ENCODE measurements at regions not wholly inside any gene's neighbourhood (a gene's known extent, or its start where the extent isn't known, plus 50 kb on each side); places are given as distances from the start of the nearest gene placed in this dataset.

DNA sequence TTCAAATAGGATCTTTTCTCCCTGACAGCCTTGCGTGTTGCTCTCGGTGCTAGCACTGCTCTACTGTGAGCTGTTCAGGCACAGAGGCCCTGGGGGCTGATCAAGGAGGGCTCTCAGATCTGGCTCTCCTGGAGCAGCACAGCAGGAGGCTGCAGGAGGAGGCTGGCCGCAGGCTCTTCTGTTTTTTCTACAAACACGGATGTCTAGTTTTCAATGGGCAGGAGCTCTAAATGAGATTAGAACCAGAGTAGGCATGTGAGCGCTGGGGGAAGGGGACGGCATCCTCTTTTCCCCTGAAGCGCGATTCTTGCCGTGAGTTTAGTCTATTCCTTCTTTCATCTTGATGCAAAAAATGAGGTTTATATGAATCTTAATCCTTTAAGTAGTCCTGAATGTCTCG lies 61.7 kb upstream of the IRX4 start:
- Histone ChIP-seq H3K4me3 (ENCODE audit: low read length) (no peak overlapping the region), H3K79me2 (ENCODE audit: control insufficient read depth, low read length) (no peaks in the 10 kb centered on the region), H3K4me1 (ENCODE audit: control insufficient read depth, low read length) (no peaks in the 10 kb centered on the region), H3K9me2 (replicated peaks; ENCODE audit: control insufficient read depth, low read length) (no peaks in the 10 kb centered on the region), H3K36me3 (ENCODE audit: control insufficient read depth, low read length) (no peaks in the 10 kb centered on the region), H4K20me1 (ENCODE audit: control insufficient read depth, insufficient read depth, low read depth, low read length) (no peaks in the 10 kb centered on the region), H3K27ac (ENCODE audit: low read depth, low read length) (no peak overlapping the region), H3K9me3 (ENCODE audit: control insufficient read depth, insufficient read depth, low read length) (no peaks in the 10 kb centered on the region; the same call in 1 of the 2 replicates), H3K27me3 (ENCODE audit: control insufficient read depth, low read length) (no peaks in the 10 kb centered on the region), H3F3A (ENCODE audit: control insufficient read depth, insufficient read depth) (no peaks in the 10 kb centered on the region), H3K4me2 (ENCODE audit: low read length) (no peak overlapping the region)
- no peak for TF ChIP-seq EZH2phosphoT487 (IDR thresholded peaks at IDR 0.05; ENCODE audit: borderline replicate concordance, low read length)
- TF ChIP-seq, protein P1, sequence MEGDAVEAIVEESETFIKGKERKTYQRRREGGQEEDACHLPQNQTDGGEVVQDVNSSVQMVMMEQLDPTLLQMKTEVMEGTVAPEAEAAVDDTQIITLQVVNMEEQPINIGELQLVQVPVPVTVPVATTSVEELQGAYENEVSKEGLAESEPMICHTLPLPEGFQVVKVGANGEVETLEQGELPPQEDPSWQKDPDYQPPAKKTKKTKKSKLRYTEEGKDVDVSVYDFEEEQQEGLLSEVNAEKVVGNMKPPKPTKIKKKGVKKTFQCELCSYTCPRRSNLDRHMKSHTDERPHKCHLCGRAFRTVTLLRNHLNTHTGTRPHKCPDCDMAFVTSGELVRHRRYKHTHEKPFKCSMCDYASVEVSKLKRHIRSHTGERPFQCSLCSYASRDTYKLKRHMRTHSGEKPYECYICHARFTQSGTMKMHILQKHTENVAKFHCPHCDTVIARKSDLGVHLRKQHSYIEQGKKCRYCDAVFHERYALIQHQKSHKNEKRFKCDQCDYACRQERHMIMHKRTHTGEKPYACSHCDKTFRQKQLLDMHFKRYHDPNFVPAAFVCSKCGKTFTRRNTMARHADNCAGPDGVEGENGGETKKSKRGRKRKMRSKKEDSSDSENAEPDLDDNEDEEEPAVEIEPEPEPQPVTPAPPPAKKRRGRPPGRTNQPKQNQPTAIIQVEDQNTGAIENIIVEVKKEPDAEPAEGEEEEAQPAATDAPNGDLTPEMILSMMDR (IDR thresholded peaks at IDR 0.05; ENCODE audit: low read depth, low read length, poor library complexity, severe bottlenecking): no peak

DNA sequence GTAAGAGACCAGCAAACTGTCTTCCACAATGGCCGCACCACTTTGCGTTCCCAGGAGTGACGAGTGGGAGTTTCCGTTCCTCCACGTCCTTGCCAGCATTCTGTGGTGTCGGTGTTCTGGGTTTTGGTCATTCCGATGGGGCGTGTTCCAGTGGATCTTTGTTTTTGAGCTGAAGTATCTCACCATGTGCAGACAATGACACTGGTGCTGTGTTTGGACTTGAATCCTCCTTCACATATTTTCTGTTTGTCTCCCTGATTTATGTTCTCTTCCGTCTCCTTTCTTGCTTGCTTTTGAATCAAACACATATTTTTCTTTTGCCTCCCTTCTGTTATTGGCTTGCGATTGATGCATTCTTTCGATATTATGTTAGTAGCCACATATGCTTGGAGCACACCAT lies 60.8 kb upstream of the IRX4 start:
- no peak overlapping the region for H3K4me2 ChIP-seq (ENCODE audit: low read length)
- no peaks in the 10 kb centered on the region for H3K36me3 ChIP-seq (ENCODE audit: control insufficient read depth, low read length)
- no peak overlapping the region for H3K4me3 ChIP-seq (ENCODE audit: low read length)
- no peaks in the 10 kb centered on the region for H3K79me2 ChIP-seq (ENCODE audit: control insufficient read depth, low read length)
- no peaks in the 10 kb centered on the region for H4K20me1 ChIP-seq (ENCODE audit: control insufficient read depth, insufficient read depth, low read depth, low read length)
- no peaks in the 10 kb centered on the region for H3F3A ChIP-seq (ENCODE audit: control insufficient read depth, insufficient read depth)
- H3K9me2 ChIP-seq (replicated peaks; ENCODE audit: control insufficient read depth, low read length): no peaks in the 10 kb centered on the region
- no peaks in the 10 kb centered on the region; the same call in 1 of the 2 replicates for H3K9me3 ChIP-seq (ENCODE audit: control insufficient read depth, insufficient read depth, low read length)
- no peaks in the 10 kb centered on the region for H3K27me3 ChIP-seq (ENCODE audit: control insufficient read depth, low read length)
- H3K4me1 ChIP-seq (ENCODE audit: control insufficient read depth, low read length): no peaks in the 10 kb centered on the region
- TF ChIP-seq, protein P1 (IDR thresholded peaks at IDR 0.05; ENCODE audit: low read depth, low read length, poor library complexity, severe bottlenecking): no peak
- no peak for TF ChIP-seq EZH2phosphoT487 (IDR thresholded peaks at IDR 0.05; ENCODE audit: borderline replicate concordance, low read length)
- no peak overlapping the region for H3K27ac ChIP-seq (ENCODE audit: low read depth, low read length)

GRCh38 chr5:1942630-1943029 lies 59.9 kb upstream of the IRX4 start:
- no peaks in the 10 kb centered on the region for H3K27me3 ChIP-seq (ENCODE audit: control insufficient read depth, low read length)
- H3K4me3 ChIP-seq (ENCODE audit: low read length): no peak overlapping the region
- no peak overlapping the region for H3K27ac ChIP-seq (ENCODE audit: low read depth, low read length)
- H3K4me2 ChIP-seq (ENCODE audit: low read length): no peak overlapping the region
- H3K9me2 ChIP-seq (replicated peaks; ENCODE audit: control insufficient read depth, low read length): no peaks in the 10 kb centered on the region
- H3K36me3 ChIP-seq (ENCODE audit: control insufficient read depth, low read length): no peaks in the 10 kb centered on the region
- no peaks in the 10 kb centered on the region for H3F3A ChIP-seq (ENCODE audit: control insufficient read depth, insufficient read depth)
- TF ChIP-seq, protein P1 (IDR thresholded peaks at IDR 0.05; ENCODE audit: low read depth, low read length, poor library complexity, severe bottlenecking): no peak
- TF ChIP-seq EZH2phosphoT487 (IDR thresholded peaks at IDR 0.05; ENCODE audit: borderline replicate concordance, low read length): no peak
- no peaks in the 10 kb centered on the region for H3K79me2 ChIP-seq (ENCODE audit: control insufficient read depth, low read length)
- no peaks in the 10 kb centered on the region for H4K20me1 ChIP-seq (ENCODE audit: control insufficient read depth, insufficient read depth, low read depth, low read length)
- H3K4me1 ChIP-seq (ENCODE audit: control insufficient read depth, low read length): no peaks in the 10 kb centered on the region
- H3K9me3 ChIP-seq (ENCODE audit: control insufficient read depth, insufficient read depth, low read length): no peaks in the 10 kb centered on the region; the same call in 1 of the 2 replicates

Measured in DOHH2 (cell line).